NCI-H524 treated with DMSO at 0.1 percent for 48 hours (cell line): ENCODE measurements at regions not wholly inside any gene's neighbourhood (a gene's known extent, or its start where the extent isn't known, plus 50 kb on each side); places are given as distances from the start of the nearest gene placed in this dataset.

Experiments
- DNase-seq: peaks from one replicate; lab custom pipeline; 2025; lab: John Stamatoyannopoulos, UW

DNA sequence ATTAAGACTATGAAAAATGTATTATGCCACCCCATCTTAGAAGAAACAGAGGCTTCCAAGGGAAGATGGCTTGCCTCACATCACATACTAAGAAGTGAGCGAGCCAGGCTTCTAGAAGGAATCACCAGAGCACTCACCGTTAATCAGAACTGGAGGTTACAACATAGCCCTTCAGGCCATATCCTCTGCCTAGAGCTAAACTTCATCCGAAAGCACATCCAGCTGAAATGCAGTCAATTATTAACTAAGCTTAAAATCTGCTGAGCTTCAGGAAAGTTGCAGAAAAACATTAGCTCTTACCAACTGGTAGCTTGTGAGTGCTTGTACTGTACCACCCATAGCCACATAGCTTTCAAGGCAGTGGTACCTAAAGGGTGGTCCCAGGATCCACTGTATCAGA is 483.2 kb downstream of the TBL1XR1 start:
- no peak for DNase-seq

DNA sequence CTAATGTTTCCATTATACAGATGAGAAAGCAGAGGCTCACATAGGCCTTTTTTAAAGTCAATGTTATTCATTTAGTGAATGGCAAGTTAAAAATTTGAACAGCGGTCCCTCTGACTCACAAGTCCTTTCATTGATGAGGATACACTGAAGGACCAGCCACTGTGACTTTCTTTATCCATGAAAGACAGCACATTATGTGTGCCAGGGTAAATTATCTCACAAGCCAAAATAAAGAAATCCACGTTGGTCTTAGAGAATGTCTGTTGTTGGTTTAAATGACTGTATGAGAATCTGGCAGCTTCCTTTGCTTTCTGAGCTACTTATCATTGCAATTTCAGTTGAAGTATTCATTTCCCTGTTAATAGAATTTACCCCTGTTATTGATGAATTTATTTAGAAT is 485.1 kb downstream of the TBL1XR1 start:
- no peak for DNase-seq

DNA sequence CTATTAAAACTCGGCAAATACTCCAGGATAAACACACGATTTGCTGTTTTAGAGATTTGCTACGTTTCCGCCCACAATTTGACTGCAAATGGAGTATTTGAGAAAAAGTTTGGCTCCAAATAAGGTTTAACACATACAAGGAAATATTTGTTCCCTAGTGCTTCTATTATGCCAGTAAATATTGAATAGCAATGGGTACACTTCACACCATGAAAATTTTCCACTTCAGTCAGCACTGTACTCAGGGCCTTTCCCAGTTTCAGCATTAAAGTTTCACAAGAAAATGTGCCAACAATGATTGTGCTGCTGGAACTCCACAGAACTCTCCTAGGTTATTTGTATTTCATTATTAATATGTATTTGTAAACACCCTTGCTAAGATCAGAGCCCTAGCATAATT is 498.0 kb downstream of the TBL1XR1 start:
- no peak for DNase-seq

DNA sequence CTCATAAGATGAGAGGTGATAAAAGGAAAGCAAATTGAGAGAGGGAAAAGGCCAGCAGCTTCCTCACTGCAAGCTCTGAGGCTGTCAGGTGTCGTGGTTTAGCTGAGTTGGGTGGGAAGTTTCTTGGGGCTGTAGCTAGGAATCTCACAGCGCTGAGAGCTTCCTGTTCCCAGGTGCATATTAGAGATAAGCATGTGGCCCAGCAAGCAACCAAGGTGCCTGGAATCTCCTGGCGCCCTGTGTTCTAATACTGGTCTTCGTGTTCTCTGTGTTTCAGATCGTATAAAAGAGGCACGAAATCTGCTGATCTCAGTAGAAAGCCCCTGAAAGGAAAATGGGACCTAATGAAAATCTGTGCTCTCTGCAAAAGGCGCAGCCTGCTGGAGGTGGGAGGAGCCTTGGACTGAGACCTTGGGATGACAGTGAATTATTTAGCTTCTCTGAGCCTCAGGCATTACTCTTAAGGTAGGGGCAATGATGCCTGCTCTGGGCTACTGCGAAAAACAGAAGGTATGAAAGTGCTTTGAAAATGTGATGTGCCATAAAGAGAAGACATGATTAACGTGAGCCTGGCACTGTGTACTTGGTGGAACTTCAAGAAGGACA is 499.9 kb downstream of the TBL1XR1 start:
- no peak for DNase-seq

DNA sequence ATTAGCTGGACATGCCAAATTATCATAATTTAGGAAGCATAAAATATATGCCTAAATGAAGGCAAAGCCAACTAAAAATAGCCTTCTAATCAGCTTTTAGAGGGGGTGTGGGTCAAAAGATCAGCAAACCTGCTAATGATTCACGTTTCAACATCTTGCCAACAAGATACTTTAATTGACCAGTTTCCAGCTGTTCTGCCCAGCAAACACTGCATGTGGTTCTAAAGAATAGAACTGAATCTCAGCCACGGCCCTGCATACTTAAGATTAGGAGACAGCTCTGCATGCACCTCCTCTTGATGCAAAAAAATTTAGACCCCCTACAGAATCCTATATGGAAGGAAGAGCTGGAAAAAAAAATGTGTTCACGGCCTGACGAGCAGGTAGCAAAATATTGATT is 500.5 kb downstream of the TBL1XR1 start:
- DNase-seq: no peak

DNA sequence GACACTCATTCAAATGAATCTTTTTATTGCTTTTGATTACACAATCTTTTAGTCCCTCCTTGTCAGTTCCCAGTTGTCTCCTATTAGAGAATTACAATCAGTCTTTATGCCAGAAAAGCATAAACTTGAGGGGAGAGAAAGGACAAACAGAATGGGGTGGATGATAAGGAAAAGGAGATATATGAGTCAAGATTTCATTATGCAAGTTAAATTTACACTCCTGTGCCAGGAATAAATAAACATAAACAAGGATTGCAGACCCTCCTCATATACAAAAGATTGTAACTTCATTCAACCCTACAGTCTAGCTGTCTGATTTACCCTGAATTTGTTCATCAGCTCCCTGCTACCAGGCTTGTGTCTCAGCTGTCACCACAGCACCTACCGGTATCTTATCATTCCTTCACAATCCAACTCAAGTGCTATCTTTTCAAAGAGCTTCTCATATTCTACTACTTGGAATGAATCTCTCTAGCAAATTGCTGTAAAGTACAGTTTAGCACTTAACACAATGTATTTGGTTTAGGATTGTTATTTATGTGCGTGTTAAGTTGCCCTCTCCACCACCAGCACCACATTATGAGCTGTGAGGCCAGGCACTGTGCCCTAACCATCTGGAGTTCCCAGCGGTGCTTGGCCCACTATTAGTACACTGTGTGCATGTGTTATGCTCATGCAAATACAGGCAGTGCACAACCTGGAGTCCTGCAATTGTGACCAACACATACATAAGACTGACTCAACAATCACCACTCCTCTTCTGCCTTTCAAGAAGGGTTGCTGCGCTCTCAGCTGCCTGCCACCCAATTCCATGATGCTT is 504.1 kb downstream of the TBL1XR1 start:
- no peak for DNase-seq

DNA sequence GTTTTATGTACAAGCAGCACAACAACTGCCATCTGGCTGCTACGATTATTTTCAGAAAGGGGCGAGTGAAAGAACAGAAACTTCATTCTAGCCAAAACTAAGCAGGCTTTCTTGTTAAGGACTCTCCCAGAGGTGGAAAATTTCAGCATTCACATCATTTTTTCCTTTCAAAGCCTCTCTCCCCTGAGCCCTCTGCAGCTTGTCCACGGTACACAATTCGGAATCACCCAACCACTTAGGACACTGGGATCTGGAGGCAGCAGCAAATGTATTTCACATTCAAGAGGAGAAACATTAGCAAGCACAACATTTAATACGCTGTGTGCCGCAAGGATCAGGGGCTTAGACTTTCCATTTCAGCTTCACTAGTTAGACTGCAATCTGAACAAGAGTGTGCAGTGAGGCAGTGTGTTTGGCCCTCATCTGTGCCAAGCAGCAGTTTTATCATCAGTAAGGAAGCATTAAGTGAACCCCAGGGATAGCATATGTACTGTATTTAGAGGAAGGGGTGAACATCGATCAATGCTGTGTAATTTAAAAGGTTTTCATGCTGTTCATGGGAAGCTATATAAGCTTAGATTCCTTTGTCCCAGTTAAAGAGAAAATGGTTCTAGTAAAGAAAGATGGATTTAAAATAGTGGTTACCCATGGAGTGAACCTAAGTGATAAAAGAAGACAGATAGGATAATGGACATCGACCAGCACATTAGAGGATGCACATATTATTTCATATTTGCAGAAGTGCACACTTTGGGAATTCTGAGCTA is 504.9 kb downstream of the TBL1XR1 start:
- no peak for DNase-seq

DNA sequence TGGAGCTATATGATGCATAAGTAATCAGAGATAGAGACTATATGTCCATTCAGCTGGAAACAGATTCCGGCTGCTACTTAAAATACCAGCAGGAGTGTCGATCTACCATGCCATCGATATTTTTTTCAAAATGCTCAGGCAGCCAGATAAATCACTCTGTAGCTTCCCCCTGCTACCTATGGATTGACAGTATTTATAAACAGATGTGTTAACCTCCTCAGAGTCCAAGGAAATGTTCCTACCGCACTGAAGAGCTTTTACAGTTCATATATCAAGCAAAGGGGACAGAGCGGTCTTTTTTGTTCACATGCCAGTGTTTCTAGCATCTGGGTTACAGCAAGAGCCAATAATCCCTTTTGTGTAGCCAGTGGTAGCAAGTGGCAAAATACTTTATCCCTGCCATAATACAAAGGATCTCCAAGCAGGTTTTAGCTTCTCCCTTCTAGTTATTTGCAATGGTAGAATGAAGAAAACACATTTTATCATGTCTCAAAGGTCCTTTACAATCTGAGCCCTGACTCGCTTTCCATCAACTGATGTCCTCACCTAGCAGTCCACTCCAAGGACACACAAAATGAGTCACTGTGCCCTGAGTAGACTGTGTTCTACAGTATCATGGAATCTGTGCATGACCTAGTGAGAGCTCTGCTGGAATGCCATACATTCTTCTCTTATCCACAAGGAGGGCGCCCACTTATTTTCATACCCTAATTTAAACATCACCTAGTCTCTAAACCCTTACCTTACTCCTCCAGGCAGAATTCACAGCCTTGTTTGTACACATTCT is 507.0 kb downstream of the TBL1XR1 start:
- no peak for DNase-seq

DNA sequence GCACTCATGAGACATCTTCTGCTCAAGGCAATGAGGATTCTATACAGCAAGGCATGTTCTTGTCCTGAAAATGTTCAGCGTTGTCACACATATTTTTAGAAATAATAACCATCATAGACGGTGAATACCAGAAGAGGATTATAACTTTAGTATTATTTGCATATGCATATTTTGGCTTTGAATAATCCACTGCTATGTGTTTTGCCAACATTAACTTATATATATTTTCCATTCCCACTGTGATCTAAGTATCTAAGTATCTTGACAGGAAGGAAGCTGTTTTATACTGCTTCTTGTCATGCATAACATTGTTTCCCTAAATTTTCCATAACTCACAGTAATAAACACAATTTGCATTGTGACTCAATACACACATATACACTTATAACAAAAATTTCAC is 509.5 kb downstream of the TBL1XR1 start:
- DNase-seq: no peak

DNA sequence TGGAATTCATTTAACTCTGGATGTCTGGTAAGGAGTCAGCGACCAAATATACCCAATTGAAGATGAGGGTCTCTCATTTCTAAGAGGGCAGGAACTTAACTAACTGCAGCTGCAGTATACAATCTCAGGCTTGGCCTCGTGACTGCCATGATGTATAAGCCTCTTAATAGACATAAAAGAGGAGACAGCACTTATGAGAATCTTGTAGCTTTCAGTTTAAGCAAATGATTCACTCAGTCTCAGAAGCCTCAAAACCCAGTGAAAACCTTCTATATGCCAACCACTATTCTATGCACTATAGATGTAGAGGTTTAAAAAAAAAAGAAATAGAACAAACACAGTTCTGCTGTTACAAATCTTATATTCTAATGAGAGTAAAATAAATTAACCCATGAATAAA is 513.9 kb downstream of the TBL1XR1 start:
- DNase-seq: no peak

DNA sequence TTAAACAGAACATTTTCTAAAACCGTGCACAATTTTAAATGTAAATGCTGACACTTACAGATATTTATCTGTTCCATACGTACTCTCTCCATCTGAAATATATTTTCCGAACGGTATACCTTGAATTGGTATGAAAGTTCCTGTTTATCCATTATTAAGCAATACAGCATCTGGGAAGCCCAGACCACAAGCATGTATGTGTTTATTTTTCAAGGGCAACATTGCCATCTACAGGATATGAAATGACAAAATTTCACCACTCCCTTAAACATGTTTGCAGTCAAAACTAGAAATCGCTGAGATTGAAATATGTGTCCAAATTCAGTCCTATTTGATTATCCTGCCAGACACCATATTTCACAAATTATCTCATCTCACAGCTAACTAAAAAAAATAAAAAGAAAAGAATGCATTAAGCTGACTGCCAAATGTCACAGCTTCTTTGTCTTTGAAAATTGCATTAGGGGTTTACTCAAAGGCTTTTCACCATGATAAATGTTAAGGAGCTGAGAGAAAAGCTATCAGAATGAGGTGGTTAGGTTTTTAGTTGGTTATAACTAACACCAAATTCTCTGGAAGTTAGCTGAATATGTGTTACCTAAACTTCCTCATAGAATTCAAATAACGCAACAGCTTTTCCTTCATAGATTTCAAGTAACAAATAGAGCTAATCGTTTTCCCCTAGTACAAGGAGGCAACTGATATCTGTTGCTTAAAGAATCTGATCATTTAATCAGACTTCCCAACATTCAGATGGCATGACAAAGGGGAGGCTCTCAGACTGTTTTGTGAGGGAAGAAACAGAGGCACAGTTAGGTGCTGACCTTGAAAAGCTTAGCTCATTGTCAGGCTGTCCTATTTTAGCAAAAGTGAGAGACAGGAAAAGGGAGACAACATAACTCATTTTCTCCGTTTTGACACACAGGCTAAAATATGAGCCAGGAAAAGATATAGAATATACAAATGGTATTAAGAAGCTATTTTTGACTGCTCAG is 533.1 kb downstream of the TBL1XR1 start:
- DNase-seq: peak; percentile 3

DNA sequence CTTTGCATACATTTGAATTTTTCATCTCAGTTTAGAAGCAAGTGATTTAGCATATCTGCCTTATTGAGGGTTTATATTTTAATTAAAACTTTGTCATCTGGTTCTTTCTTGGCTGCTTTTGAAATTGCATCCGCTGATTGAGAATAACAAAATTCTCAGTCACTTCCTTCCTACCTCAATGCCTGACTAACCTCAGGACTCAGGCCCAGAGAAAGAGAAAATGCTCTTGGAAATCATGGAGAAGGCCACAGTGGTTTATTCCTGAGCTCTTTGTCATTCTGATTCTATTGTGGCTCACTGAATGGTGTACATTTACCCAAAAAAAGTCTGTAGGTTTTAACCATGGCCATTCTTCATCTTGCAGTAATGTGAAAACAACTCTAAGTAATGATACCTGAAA is 533.9 kb downstream of the TBL1XR1 start:
- DNase-seq: no peak

DNA sequence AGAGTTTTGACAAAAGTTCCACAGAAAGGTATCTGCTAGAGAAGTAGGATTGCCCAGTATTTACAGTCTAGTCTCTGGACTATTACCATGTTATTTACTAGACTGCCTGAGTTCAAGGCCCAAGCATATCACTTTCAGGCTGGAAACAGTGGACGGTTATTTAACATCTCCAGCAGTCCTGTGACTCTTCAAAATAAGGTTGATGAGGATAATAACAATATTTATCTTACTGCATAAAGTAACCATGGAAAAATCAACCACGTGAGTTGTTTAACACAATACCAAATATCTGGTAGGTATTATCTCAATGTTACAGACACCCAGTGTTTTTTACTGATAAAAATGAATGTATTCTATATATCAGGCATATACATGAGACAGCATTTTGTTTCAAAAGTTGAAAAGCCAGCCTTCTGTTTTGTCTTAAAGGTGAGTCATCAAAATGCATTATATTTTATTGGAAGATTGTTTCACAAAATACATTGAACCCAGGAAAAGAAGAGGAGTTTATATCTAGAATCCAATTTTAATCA is 535.8 kb downstream of the TBL1XR1 start:
- no peak for DNase-seq

DNA sequence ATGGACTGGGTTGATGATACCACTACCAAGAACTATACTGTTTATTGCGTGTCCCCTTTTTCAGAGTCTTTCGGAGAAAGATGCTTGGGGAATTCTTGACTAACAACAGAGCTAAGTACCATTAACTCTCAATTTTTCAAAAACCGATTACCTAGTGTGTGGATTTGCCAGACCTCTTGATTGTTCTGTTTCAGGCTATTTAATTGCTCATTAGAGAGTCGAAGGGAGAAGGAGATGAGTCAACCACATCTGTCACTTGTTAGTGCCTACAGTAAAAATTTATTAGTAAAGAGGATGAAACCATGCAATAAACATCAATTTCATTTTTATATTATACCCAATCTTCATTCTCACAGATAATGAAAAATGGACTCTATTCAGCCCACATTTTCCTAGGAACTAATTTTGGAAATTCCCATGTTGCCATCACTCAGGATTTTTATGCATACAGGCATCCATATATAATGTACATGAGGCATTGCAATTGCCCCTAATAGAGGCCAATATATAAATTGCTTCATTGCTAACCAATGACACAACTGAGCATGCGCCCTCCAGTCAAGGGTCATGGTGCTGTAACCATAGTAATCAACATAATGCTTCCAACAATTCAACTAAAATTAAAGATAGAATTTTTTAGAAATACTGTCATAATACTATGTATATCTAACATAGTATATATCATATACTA is 541.7 kb downstream of the TBL1XR1 start:
- peak; percentile 29 for DNase-seq

DNA sequence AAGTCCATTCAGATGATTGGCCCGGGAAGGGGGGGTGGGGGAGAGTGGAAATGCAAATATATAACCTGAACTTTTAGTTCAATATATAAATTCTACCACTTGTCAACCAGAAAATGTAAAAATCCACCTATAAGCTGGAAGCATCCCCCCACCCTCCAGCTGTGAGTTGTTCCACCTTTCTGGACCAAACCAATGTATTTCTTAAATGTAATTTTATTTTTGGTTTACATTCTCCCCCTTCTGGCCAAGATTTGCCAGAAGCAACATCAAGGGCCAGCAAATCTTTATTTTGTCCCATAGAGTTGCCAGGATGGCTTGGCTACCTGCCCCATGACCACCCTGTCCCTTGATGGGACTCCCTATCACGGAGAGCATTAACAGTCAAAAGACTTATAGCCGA is 545.7 kb downstream of the TBL1XR1 start:
- DNase-seq: peak; percentile 2

DNA sequence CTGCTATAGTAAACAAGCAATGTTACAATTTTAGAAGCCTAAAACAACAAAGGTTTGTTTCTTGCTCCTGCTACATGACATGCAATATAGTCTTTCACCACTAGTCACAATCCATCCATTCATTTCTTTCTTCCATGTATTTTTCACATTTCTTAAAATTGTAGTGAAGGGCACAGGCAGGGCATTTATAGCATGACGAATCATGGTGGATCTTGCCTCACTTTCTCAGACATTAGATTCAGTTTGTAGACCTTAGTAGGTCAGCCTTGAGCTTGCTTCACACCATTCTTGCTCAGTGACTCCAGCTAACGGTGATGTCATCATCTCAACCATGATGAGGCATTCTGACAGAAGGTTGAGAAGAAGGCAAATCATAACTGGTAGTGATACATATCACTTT is 546.8 kb downstream of the TBL1XR1 start:
- DNase-seq: no peak

DNA sequence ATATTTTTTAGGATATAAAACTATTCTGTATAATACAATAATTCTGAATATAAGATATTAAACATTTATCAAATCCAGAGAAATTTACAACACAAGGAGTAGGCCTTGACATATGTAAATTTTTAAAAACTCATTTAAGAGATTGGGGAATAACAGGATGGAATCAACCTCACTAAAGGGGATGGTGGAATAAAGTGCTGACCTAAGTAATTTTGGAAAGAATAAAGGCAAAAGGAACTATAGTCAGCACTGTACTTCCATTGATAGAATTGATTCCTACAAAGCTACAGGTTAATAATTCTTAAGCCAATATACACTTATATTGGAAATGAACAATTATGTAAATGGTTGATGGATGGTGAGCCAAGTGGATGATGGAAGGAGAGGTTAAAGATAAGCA is 549.3 kb downstream of the TBL1XR1 start:
- no peak for DNase-seq

DNA sequence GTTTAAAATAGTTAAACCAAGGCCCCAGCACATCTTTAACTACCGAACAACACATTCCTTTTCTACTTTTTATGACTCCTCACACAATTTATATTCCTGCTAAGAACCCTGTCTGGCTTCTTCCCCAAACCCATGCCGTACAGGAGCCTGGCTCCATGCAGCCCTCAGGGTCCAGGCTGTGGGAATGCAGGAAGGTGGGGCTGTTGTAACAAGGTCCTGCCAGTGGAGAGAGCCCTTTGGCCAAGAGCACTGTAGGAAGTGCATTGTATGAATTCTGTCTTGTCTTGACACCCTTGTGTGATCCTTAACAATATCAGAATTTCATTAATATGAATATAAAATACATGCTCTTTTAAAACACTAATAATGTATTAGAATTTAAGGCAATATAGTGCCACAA is 563.8 kb downstream of the TBL1XR1 start:
- no peak for DNase-seq

DNA sequence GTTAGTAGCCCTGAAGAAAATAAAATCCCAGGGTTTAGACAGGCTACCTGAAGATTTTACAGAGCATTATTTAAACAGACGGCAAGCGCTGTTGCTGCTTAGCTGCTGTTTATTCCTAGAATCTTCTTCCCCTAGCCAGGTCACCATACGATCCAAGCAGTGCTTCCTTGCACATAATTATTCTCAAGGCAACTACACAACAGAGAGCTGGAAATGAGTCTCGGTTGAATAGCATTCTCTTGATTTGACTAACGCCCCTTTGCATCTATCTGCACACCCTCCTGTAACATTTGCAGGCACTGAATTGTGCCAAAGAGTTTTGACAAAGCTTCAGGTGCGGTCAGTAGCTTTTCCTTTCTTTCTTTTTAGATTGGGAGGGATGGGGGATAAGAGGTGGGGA is 564.4 kb downstream of the TBL1XR1 start:
- DNase-seq: no peak

DNA sequence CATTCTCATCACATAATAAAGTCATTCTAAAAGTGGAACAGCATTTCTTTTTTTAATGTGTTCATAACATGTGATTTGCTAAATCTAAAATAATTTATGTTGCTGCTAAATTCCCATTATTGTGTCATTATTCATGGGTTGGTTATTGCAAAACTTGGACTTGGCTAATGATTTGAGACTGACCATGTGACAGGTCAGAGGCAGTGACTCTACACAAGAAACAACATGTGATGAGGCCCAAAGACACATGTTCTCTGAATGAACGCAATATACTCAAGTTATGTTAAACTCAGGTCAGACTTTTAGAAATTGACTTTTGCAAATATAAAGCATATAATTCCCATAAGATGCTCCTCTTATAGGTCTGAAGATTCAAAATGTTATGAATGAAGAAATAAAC is 566.1 kb downstream of the TBL1XR1 start:
- no peak for DNase-seq
